PC-9 (cell line): ENCODE measurements at regions not wholly inside any gene's neighbourhood (a gene's known extent, or its start where the extent isn't known, plus 50 kb on each side); places are given as distances from the start of the nearest gene placed in this dataset.
A peak's percentile ranks its signal among the peaks of the same experiment; 100 is the strongest.

ENCODE experiments used
- BruUV-seq: library from RNA; stranded (reverse); fragments of 400-500 nt; replicated peaks from 2 replicates; lab custom pipeline; 2021; lab: Mats Ljungman, UMichigan
- CTCF ChIA-PET: fragments of 300-600 bp; sonication (Branson Sonifier 250); formaldehyde crosslinking; loops from one replicate; lab custom pipeline; 2022; ENCODE audit warnings: antibody characterized with exemption; lab: Charles Lee
- POLR2A ChIA-PET: fragments of 300-600 bp; sonication (Branson Sonifier 250); formaldehyde crosslinking; loops from one replicate; lab custom pipeline; 2022; ENCODE audit warnings: antibody characterized with exemption; ENCODE audit not compliant: unreplicated experiment; lab: Charles Lee
- DNase-seq, 2 experiments: peaks; one replicate each; pipeline versions ENCODE4 v3.0.0 to v3.0.0-alpha.2; 2015 to 2022; ENCODE audit warnings: mixed read lengths in 1 of 2
- H2AFZ ChIP-seq: fragments of 200-600 bp; sonication (generic); 2 replicates; pipeline ENCODE4 v1.8.1; 2017; ENCODE audit warnings: antibody characterized with exemption
- H3F3A ChIP-seq: fragments of 200-600 bp; sonication (generic); 2 replicates; pipeline ENCODE4 v1.8.1; 2017; ENCODE audit warnings: antibody characterized with exemption, mild to moderate bottlenecking, low read depth; ENCODE audit not compliant: insufficient read depth
- H3K27ac ChIP-seq: fragments of 200-600 bp; sonication (generic); 2 replicates; pipeline ENCODE4 v1.6.1; 2016; ENCODE audit warnings: mixed run types
- H3K27me3 ChIP-seq: fragments of 200-600 bp; sonication (generic); 2 replicates; pipeline ENCODE4 v1.6.1; 2016; ENCODE audit warnings: low read depth, mixed run types; ENCODE audit not compliant: insufficient read depth
- H3K36me3 ChIP-seq: fragments of 200-600 bp; sonication (generic); 2 replicates; pipeline ENCODE4 v1.6.1; 2016; ENCODE audit warnings: low read depth, mixed run types
- H3K4me1 ChIP-seq: fragments of 200-600 bp; sonication (generic); replicated peaks from 2 replicates; pipeline ENCODE4 v1.6.1; 2016; ENCODE audit warnings: mixed run types; ENCODE audit not compliant: insufficient read depth
- H3K4me2 ChIP-seq: fragments of 200-600 bp; sonication (generic); 2 replicates; pipeline ENCODE4 v1.6.1; 2017; ENCODE audit warnings: mixed run types
- H3K4me3 ChIP-seq: fragments of 200-600 bp; sonication (generic); 2 replicates; pipeline ENCODE4 v1.6.1; 2016; ENCODE audit warnings: mixed run types
- H3K79me2 ChIP-seq: fragments of 200-600 bp; sonication (generic); 2 replicates; pipeline ENCODE4 v1.6.1; 2017; ENCODE audit warnings: low read depth, mixed run types
- H3K9me2 ChIP-seq: fragments of 200-600 bp; sonication (generic); 2 replicates; pipeline ENCODE4 v1.8.1; 2017; ENCODE audit warnings: mild to moderate bottlenecking; ENCODE audit not compliant: insufficient read depth
- H3K9me3 ChIP-seq: fragments of 200-600 bp; sonication (generic); 2 replicates; pipeline ENCODE4 v1.8.1; 2016; ENCODE audit warnings: low read depth; ENCODE audit not compliant: insufficient read depth
- H4K20me1 ChIP-seq: fragments of 200-600 bp; sonication (generic); 2 replicates; pipeline ENCODE4 v1.8.1; 2017; ENCODE audit not compliant: insufficient read depth
- CTCF ChIP-seq: fragments of 200-600 bp; sonication (generic); conservative IDR thresholded peaks from 2 replicates; pipeline ENCODE4 v1.6.1; 2017; ENCODE audit warnings: mixed run types, antibody characterized with exemption, mild to moderate bottlenecking, moderate library complexity
- EZH2 ChIP-seq: fragments of 200-600 bp; sonication (generic); IDR thresholded peaks from 2 replicates; pipeline ENCODE4 v1.8.0; 2017; ENCODE audit warnings: antibody characterized with exemption, low read depth
- intact Hi-C: fragments of 100-400 bp; cut with micrococcal nuclease; formaldehyde crosslinking; loops from one replicate; pipeline ENCODE4 v1.10.0; 2022; ENCODE audit not compliant: unreplicated experiment

DNA sequence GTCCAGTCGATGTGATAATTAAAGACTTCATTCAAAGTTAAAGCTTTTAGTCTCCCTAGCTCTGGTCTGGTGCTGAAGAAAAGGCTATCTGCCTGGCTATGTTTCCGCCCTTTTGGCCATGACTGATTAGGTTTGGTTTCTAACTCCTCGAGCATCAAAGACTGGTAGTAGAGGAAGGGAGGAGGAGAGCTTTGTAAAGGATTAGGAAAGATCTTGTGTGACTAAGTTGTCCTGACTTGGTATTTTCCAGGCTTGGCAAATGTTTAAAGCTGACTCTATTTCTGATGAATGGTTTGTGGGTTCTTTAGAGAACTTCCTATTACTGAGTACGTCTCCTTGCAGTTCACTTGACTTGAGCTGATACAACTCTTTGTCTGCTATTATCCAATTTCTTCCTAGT lies 312.9 kb downstream of the GJA1 start:
- Histone ChIP-seq H3K9me2 (no peaks in the 10 kb centered on the region), H3K36me3 (no peaks in the 10 kb centered on the region), H3K27me3 (no peaks in the 10 kb centered on the region), H3K27ac (no peak overlapping the region), H3K4me3 (no peak overlapping the region), H2AFZ (no peak overlapping the region), H3F3A (no peaks in the 10 kb centered on the region), H3K4me2 (no peak overlapping the region), H4K20me1 (no peaks in the 10 kb centered on the region), H3K79me2 (no peaks in the 10 kb centered on the region), H3K9me3 (no peaks in the 10 kb centered on the region), H3K4me1 (no peaks in the 10 kb centered on the region)
- CTCF ChIA-PET = no interaction called here
- intact Hi-C loops = no loop called here
- POLR2A ChIA-PET = no interaction called here
- no peak for DNase-seq
- TF ChIP-seq CTCF = no peak
- no peak for TF ChIP-seq EZH2
- BruUV-seq = no TSS peak

DNA sequence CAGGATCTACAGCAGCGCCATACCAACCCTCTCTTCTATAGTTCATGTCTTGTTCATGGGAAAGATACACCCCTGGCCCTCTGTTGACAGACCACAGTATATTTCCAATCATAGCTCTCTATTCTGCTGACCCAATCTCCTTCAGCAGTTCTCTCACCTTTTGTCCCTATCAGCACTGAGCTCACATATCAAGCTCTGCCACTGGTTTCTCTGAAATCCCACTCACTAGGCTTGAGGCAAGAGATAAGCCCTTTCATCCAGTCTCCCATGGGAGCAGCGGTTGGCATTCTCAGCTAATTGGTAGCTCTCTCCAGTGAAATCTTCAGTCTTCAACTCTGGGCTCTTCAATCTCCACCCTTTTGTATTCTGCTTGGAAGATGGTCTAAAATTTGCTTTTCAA lies 313.4 kb downstream of the GJA1 start:
- Histone ChIP-seq H3K4me3 (no peak overlapping the region), H2AFZ (no peak overlapping the region), H3K9me3 (no peaks in the 10 kb centered on the region), H4K20me1 (no peaks in the 10 kb centered on the region), H3K36me3 (no peaks in the 10 kb centered on the region), H3K27me3 (no peaks in the 10 kb centered on the region), H3K79me2 (no peaks in the 10 kb centered on the region), H3F3A (no peaks in the 10 kb centered on the region), H3K27ac (no peak overlapping the region), H3K4me1 (no peaks in the 10 kb centered on the region), H3K9me2 (no peaks in the 10 kb centered on the region), H3K4me2 (no peak overlapping the region)
- CTCF ChIA-PET = no interaction called here
- no peak for DNase-seq
- BruUV-seq = no TSS peak
- POLR2A ChIA-PET = no interaction called here
- intact Hi-C loops = no loop called here
- no peak for TF ChIP-seq CTCF
- TF ChIP-seq EZH2 = no peak

DNA sequence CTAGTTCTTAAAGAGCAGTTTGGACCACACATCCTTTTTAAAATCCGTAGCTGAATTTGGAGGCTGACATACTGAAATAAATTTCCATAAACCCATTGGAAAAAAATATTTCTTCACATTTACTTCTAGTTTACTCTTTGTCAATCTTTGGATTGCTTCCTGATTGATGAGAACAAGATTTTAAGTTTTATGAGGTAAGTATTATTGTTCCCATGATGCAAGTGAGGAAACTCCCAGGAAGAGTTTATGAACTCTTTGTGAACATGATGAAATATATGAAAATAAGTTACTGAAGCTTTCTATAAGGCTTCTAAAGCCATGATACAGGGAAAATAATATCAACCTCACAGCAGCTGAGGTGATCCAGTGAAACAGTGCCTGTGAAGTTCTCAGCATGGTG lies 320.0 kb downstream of the GJA1 start:
- Histone ChIP-seq H3K4me2 (no peak overlapping the region), H3K36me3 (no peaks in the 10 kb centered on the region), H2AFZ (peak overlapping the region; percentile 58; the same call in 1 of the 2 replicates), H4K20me1 (no peaks in the 10 kb centered on the region), H3K9me2 (no peaks in the 10 kb centered on the region), H3K9me3 (no peaks in the 10 kb centered on the region), H3K4me1 (no peaks in the 10 kb centered on the region), H3K79me2 (no peaks in the 10 kb centered on the region), H3K27me3 (no peaks in the 10 kb centered on the region), H3K4me3 (no peak overlapping the region), H3K27ac (no peak overlapping the region), H3F3A (no peaks in the 10 kb centered on the region)
- POLR2A ChIA-PET = no interaction called here
- DNase-seq = no peak
- BruUV-seq = no TSS peak
- intact Hi-C loops = no loop called here
- TF ChIP-seq EZH2 (no peak), CTCF (no peak)
- CTCF ChIA-PET = no interaction called here
